Panc1 (cell line): ENCODE measurements at regions not wholly inside any gene's neighbourhood (a gene's known extent, or its start where the extent isn't known, plus 50 kb on each side); places are given as distances from the start of the nearest gene placed in this dataset.

Experiments
- ATAC-seq: fragments of 200-7000 bp; cut with Tn5 transposase; 2 replicates; pipeline ENCODE4 v1.9.1; 2020; ENCODE audit warnings: mild to moderate bottlenecking, moderate library complexity
- BruUV-seq: library from RNA; stranded (reverse); fragments of 400-500 nt; replicated peaks from 2 replicates; lab custom pipeline; 2021; lab: Mats Ljungman, UMichigan
- CTCF ChIA-PET: fragments of 300-600 bp; sonication (Branson Sonifier 250); formaldehyde crosslinking; loops from one replicate; lab custom pipeline; 2022; ENCODE audit warnings: antibody characterized with exemption; lab: Charles Lee
- POLR2A ChIA-PET: fragments of 300-600 bp; sonication (Branson Sonifier 250); formaldehyde crosslinking; loops from one replicate; lab custom pipeline; 2022; ENCODE audit warnings: antibody characterized with exemption; lab: Charles Lee
- DNase-seq: peaks from one replicate; pipeline ENCODE4 v3.0.0-alpha.2; 2010; ENCODE audit warnings: low read depth, low spot score
- H3K27ac ChIP-seq: 2 replicates; pipeline ENCODE4 v1.5.1; 2011; ENCODE audit warnings: mild to moderate bottlenecking, low read length, inconsistent platforms
- H3K27me3 ChIP-seq: fragments of 200-500 bp; sonication (Bioruptor generic); 2 replicates; pipeline ENCODE4 v1.6.0; 2014; ENCODE audit warnings: low read length, inconsistent platforms; ENCODE audit not compliant: control insufficient read depth, insufficient read depth
- H3K36me3 ChIP-seq: fragments of 200-500 bp; sonication (Bioruptor generic); 2 replicates; pipeline ENCODE4 v1.5.1; 2014; ENCODE audit warnings: inconsistent platforms, mild to moderate bottlenecking, low read length, moderate library complexity; ENCODE audit not compliant: control insufficient read depth, insufficient read depth
- H3K4me1 ChIP-seq: 2 replicates; pipeline ENCODE4 v1.5.1; 2011; ENCODE audit warnings: inconsistent platforms, mild to moderate bottlenecking, low read length, moderate library complexity; ENCODE audit not compliant: control insufficient read depth, insufficient read depth
- H3K4me3 ChIP-seq, 2 experiments: 2 replicates each; pipeline ENCODE4 v1.5.1; 2011 to 2012; ENCODE audit warnings: low read depth in 2 of 2, low read length in 2 of 2, mild to moderate bottlenecking in 2 of 2, inconsistent platforms in 1 of 2, moderate library complexity in 1 of 2
- H3K9me3 ChIP-seq: fragments of 200-500 bp; sonication (Bioruptor generic); 2 replicates; pipeline ENCODE4 v1.5.1; 2014; ENCODE audit warnings: low read depth, mild to moderate bottlenecking, inconsistent platforms, low read length, moderate library complexity; ENCODE audit not compliant: control insufficient read depth, insufficient read depth
- POLR2AphosphoS5 ChIP-seq: IDR thresholded peaks from 2 replicates; pipeline ENCODE4 v1.6.1; 2012; ENCODE audit warnings: mild to moderate bottlenecking, low read depth, low read length, moderate library complexity
- SIN3A ChIP-seq: IDR thresholded peaks from 2 replicates; pipeline ENCODE4 v1.6.1; 2012; ENCODE audit warnings: low read depth, mild to moderate bottlenecking, low read length, moderate library complexity, borderline replicate concordance; ENCODE audit not compliant: insufficient read depth
- TCF7L2 ChIP-seq: IDR thresholded peaks from 2 replicates; pipeline ENCODE4 v1.6.1; 2011; ENCODE audit warnings: mild to moderate bottlenecking, low read depth, low read length, inconsistent platforms
- in situ Hi-C: cut with HindIII; loops from 2 replicates; pipeline ENCODE4 v1.10.0; 2016; ENCODE audit warnings: low sequenced_read_pairs, low pct_unique_long_range_greater_than_20kb
- intact Hi-C: fragments of 100-400 bp; cut with micrococcal nuclease; formaldehyde crosslinking; loops from one replicate; pipeline ENCODE4 v1.10.0; 2022; ENCODE audit not compliant: unreplicated experiment
- TF ChIP-seq, protein P1 (sequence below): fragments of 450-650 bp; IDR thresholded peaks from 2 replicates; pipeline ENCODE4 v1.5.1; 2017; ENCODE audit warnings: mild to moderate bottlenecking
- TF ChIP-seq, protein P2 (sequence below), 2 experiments: IDR thresholded peaks; 2 replicates each; pipeline ENCODE4 v1.6.1; 2011 to 2012; ENCODE audit warnings: low read depth in 2 of 2, control low read depth in 1 of 2, low read length in 1 of 2, mild to moderate bottlenecking in 1 of 2, moderate library complexity in 1 of 2; ENCODE audit not compliant: insufficient read depth in 1 of 2

DNA sequence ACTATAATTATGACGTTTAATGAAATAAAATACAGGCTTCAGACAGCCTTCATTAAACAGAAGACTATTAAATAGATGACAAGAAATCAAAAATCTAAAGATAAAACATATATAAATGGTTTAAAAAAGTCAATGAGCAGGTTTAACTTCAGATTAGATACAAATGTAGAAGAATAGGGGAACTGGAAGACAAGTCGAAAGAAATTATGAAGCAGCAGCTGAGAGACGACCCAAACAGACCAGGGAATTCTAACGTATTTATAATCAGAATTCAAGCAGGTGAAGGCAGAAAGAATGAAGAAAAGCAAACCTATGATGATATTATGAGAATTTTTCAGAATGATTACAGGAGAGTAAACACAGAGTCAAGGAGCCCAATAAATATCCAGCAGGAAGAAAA lies 235.1 kb upstream of the XYLT1 start:
- ChIA-PET POLR2A (no interaction called here), CTCF (no interaction called here)
- Histone ChIP-seq H3K27me3 (0 out of 2 replicates have a peak, but pooled peaks cover 2% of the 10 kb centered on the region), H3K4me1 (no peaks in the 10 kb centered on the region), H3K9me3 (no peaks in the 10 kb centered on the region), H3K27ac (no peak overlapping the region), H3K36me3 (no peaks in the 10 kb centered on the region), H3K4me3 (no peak overlapping the region)
- TF ChIP-seq POLR2AphosphoS5: no peak
- TF ChIP-seq, protein P1, sequence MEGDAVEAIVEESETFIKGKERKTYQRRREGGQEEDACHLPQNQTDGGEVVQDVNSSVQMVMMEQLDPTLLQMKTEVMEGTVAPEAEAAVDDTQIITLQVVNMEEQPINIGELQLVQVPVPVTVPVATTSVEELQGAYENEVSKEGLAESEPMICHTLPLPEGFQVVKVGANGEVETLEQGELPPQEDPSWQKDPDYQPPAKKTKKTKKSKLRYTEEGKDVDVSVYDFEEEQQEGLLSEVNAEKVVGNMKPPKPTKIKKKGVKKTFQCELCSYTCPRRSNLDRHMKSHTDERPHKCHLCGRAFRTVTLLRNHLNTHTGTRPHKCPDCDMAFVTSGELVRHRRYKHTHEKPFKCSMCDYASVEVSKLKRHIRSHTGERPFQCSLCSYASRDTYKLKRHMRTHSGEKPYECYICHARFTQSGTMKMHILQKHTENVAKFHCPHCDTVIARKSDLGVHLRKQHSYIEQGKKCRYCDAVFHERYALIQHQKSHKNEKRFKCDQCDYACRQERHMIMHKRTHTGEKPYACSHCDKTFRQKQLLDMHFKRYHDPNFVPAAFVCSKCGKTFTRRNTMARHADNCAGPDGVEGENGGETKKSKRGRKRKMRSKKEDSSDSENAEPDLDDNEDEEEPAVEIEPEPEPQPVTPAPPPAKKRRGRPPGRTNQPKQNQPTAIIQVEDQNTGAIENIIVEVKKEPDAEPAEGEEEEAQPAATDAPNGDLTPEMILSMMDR: no peak
- TF ChIP-seq, protein P2, sequence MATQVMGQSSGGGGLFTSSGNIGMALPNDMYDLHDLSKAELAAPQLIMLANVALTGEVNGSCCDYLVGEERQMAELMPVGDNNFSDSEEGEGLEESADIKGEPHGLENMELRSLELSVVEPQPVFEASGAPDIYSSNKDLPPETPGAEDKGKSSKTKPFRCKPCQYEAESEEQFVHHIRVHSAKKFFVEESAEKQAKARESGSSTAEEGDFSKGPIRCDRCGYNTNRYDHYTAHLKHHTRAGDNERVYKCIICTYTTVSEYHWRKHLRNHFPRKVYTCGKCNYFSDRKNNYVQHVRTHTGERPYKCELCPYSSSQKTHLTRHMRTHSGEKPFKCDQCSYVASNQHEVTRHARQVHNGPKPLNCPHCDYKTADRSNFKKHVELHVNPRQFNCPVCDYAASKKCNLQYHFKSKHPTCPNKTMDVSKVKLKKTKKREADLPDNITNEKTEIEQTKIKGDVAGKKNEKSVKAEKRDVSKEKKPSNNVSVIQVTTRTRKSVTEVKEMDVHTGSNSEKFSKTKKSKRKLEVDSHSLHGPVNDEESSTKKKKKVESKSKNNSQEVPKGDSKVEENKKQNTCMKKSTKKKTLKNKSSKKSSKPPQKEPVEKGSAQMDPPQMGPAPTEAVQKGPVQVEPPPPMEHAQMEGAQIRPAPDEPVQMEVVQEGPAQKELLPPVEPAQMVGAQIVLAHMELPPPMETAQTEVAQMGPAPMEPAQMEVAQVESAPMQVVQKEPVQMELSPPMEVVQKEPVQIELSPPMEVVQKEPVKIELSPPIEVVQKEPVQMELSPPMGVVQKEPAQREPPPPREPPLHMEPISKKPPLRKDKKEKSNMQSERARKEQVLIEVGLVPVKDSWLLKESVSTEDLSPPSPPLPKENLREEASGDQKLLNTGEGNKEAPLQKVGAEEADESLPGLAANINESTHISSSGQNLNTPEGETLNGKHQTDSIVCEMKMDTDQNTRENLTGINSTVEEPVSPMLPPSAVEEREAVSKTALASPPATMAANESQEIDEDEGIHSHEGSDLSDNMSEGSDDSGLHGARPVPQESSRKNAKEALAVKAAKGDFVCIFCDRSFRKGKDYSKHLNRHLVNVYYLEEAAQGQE (IDR thresholded peaks at IDR 0.05; ENCODE audit: insufficient read depth in 1 of 2, low read depth in 2 of 2, low read length in 1 of 2): no peak
- no peak for TF ChIP-seq SIN3A
- TF ChIP-seq TCF7L2: no peak
- in situ Hi-C loops: no loop called here
- intact Hi-C loops: no loop called here
- BruUV-seq: no TSS peak
- no peak for DNase-seq
- no peak for ATAC-seq

DNA sequence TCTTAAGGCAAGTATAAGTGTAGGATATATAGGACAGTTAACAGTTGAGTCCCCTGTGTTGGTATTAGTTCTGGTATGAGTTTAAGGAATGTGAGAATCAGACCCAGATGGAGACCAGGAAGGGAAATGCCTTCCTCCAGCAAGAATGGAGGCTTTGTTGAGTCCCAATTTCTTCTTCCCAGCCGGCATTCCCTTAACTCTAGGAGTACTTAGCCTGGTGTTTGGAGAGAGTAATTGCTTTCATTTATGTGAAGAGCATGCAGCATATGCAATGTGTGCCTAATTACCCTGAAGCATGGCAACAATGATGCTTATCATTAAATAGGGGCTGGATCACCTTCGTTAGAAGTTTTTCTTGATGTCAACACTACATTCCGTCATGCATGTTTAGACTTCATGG lies 225.9 kb upstream of the XYLT1 start:
- Histone ChIP-seq H3K27me3 (peaks cover 3% of the 10 kb centered on the region; the same call in 1 of the 2 replicates), H3K36me3 (no peaks in the 10 kb centered on the region), H3K4me3 (no peak overlapping the region), H3K9me3 (no peaks in the 10 kb centered on the region), H3K27ac (no peak overlapping the region), H3K4me1 (no peaks in the 10 kb centered on the region)
- TF ChIP-seq POLR2AphosphoS5: no peak
- TF ChIP-seq, protein P1: no peak
- no peak for TF ChIP-seq TCF7L2
- no peak for TF ChIP-seq SIN3A
- TF ChIP-seq, protein P2 (IDR thresholded peaks at IDR 0.05; ENCODE audit: insufficient read depth in 1 of 2, low read depth in 2 of 2, low read length in 1 of 2): no peak
- DNase-seq: no peak
- ChIA-PET POLR2A (no interaction called here), CTCF (no interaction called here)
- in situ Hi-C loops (no loop called here), intact Hi-C loops (no loop called here)
- no TSS peak for BruUV-seq
- ATAC-seq: no peak
